ES-I3 (cell line): ENCODE measurements at regions not wholly inside any gene's neighbourhood (a gene's known extent, or its start where the extent isn't known, plus 50 kb on each side); places are given as distances from the start of the nearest gene placed in this dataset.

Source experiments
- H3K36me3 ChIP-seq: 2 replicates; pipeline ENCODE4 v1.6.1; 2013; ENCODE audit warnings: mild to moderate bottlenecking, low read length, control low read depth, moderate library complexity; ENCODE audit not compliant: insufficient read depth
- H3K4me1 ChIP-seq: 2 replicates; pipeline ENCODE4 v1.6.1; 2013; ENCODE audit warnings: mild to moderate bottlenecking, control low read depth, low read length; ENCODE audit not compliant: insufficient read depth
- H3K9ac ChIP-seq: 2 replicates; pipeline ENCODE4 v1.6.1; 2013; ENCODE audit warnings: low read depth, mild to moderate bottlenecking, low read length, moderate library complexity
- H3K9me3 ChIP-seq: 2 replicates; pipeline ENCODE4 v1.6.1; 2013; ENCODE audit warnings: mild to moderate bottlenecking, low read length, moderate library complexity; ENCODE audit not compliant: control insufficient read depth, insufficient read depth

DNA sequence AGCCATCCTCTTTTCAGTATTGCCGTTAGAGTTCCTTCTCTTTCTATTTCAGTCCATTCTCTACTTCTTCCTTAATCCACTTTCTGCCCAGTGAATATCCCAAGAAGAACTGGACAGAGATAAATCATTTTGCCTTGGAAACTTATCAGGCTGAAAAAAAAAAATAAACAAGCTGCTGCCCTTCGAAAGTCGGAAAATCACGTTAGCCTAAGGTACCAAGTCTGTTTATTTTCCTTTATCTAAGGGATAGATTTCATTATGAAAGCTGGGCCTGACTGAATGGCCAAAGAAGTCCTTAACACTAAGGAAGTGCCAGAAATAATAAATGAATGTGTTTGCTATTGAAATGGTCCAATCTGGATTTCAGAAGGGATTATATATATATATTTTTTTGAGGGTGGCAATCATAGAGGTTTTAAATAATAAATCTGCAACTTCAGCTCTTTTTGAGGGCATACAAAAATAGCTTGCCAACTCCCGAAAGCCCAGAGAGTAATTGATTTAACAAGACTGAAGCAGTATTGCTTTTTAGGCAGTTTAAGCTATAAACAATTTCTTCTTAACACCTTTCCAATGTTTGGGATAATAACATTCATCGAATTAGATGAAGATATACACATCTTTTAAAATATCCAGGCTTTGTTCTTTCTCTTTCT, 127.0 kb upstream of the STMND1 start:
- Histone ChIP-seq H3K4me1 (no peaks in the 10 kb centered on the region), H3K9me3 (no peaks in the 10 kb centered on the region), H3K9ac (no peak overlapping the region), H3K36me3 (no peaks in the 10 kb centered on the region)

DNA sequence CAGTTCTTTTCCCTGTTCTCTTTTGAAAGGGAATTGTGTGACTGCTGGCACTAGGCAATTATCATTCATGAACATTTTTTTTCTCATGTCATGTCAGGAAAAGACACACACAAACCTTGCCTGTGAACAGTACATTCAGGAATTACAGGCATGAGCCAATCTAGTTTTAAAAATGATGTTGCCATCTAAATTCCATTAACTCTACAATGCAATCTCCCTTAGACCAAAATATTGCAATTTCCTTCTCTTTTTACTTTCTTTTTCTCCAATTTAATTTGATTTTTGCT, 127.5 kb upstream of the STMND1 start:
- no peaks in the 10 kb centered on the region for H3K4me1 ChIP-seq
- no peaks in the 10 kb centered on the region for H3K36me3 ChIP-seq
- no peak overlapping the region for H3K9ac ChIP-seq
- no peaks in the 10 kb centered on the region for H3K9me3 ChIP-seq

DNA sequence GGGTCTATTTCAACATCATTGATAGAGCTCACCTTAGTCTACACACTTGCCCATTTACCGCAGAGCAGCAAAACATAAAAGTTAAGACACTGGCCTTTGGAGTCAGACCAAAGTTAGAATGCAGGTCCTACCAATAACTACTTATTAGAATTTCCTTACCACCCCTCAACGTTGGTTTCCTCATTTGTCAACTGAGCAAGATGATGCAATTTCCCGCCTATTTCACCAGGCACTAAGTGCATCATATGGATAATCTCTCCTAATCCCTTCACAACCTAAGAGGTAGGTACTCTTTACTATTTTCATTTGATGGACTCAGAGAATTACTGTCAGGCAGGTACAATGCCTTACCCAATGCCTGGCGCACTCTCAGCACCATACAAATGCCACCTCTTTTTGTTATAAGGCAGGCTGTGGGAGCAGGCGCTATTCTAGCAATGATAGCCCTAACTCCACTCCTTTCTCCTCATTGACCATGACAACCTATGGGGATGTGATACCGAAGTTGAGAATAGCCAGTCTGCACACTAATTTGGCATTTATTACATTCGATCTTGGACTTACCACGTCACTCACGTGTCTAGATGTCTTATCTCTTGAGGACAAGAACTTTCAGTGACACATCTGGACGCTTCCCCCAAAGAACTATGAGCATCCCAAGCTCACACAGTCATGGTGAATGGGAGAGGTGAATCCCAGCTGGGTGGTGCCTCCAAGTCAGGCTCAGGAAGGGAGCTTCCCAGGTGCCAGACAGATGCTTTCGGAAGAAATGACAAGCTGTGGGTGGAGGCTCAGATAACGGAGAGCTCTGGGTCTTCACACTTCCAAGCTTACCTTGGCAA, 128.1 kb upstream of the STMND1 start:
- H3K9me3 ChIP-seq, result no peaks in the 10 kb centered on the region
- no peaks in the 10 kb centered on the region for H3K4me1 ChIP-seq
- H3K9ac ChIP-seq, result no peak overlapping the region
- no peaks in the 10 kb centered on the region for H3K36me3 ChIP-seq

DNA sequence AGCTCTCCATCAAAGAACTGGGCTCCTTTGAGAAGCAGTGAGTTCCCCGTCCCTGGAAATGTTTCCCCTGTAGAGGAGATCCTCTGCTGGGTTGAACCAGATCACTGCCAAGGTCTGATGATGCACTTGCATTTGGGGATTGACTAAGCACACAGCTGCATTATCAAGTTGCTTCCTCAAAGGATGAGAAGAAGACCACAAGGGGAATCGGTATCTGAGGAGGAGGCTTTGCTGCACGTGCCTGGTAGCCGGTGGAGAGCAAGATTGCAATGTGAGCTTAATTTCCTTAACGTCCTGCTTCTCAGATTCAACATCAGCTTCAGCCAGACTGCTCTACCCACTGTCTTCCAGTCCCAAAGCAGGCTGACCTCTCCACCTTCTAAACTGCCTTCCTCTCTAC, 128.8 kb upstream of the STMND1 start:
- no peaks in the 10 kb centered on the region for H3K4me1 ChIP-seq
- no peak overlapping the region for H3K9ac ChIP-seq
- H3K36me3 ChIP-seq, result no peaks in the 10 kb centered on the region
- no peaks in the 10 kb centered on the region for H3K9me3 ChIP-seq

DNA sequence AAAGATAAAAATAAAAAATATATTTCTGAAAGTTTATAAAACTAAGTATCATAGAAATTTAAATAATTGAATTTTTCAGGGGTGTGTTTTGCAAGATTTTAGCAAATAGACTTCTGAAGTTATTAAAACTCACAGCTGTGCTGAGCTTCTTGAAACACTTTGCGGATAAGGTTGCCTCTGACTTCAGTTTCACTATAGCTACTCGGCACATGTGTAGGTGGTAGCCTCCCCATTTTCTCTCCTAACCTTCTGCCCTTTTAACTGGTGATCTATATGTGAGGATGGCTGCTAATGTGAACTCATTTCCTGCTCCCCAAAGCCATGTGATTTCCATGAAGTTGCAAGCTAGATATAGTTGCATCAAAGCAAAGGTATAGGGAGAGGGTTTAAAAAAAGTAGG, 129.3 kb upstream of the STMND1 start:
- H3K4me1 ChIP-seq, result no peaks in the 10 kb centered on the region
- no peaks in the 10 kb centered on the region for H3K9me3 ChIP-seq
- no peaks in the 10 kb centered on the region for H3K36me3 ChIP-seq
- no peak overlapping the region for H3K9ac ChIP-seq

DNA sequence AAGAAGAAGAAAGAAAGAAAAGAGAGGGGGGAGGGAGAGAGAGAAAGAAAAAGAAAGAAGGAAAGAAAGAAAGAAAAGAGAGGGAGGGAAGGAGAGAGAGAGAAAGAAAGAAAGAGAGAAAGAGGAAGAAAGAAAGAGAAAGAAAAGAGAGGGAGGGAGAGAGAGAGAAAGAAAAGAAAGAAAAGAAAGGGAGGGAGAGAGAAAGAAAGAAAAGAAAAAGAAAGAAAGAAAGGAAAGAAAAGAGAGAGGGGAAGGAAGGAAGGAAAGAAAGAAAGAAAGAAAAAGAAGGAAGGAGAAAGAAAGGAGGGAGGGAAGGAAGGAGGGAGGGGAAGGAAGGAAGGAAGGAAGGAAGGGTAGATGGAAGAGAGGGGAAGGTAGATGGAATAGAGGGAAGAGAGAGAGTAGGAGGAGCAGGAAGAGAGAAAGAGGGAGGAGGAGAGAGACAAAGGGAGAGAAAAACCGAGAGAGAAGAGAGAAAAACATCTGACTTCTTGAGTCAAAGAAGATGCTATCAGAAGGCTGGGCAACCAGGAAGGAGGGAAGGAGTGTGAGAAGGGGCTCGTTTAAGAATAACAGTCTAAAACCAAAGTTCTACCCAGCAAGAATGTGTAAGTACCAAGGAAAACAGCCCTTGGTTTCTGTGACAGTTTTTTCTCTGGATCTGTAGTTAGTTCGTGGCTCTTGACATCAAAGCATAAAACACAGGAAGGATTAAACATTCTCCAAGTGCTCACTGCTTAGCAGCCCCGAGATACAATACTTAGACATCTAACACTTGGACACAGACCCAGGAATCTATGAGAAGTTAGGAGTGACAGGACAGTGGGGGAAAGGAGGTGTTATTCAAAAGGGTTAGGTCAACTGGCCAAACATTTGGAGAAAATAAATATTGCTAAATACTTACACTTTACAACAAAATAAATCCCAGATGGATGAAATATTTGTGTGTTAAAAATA, 131.9 kb upstream of the STMND1 start:
- no peaks in the 10 kb centered on the region for H3K36me3 ChIP-seq
- H3K9ac ChIP-seq, result no peak overlapping the region
- H3K9me3 ChIP-seq, result no peaks in the 10 kb centered on the region
- H3K4me1 ChIP-seq, result peaks cover 7% of the 10 kb centered on the region; the same call in 1 of the 2 replicates

DNA sequence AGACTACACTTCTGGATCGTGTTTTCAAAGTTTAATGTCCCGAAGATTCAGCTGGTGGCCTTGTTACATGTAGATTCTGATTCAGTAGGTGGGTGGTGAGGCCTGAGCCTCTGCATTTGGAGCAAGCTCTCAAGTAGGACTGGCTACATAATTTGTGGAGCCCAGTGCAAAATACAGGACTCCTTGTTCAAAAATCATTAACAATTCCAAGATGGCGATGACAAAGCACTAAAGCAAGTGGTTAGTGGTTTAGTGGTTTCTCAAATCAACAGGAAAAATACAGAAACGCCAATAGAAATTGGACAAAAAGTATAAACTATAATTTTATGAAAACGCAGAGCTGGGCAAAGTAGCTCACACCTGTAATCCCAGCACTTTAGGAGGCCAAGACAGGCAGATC, 133.7 kb upstream of the STMND1 start:
- Histone ChIP-seq H3K9ac (no peak overlapping the region), H3K4me1 (peaks cover 11% of the 10 kb centered on the region), H3K36me3 (no peaks in the 10 kb centered on the region), H3K9me3 (no peaks in the 10 kb centered on the region)

DNA sequence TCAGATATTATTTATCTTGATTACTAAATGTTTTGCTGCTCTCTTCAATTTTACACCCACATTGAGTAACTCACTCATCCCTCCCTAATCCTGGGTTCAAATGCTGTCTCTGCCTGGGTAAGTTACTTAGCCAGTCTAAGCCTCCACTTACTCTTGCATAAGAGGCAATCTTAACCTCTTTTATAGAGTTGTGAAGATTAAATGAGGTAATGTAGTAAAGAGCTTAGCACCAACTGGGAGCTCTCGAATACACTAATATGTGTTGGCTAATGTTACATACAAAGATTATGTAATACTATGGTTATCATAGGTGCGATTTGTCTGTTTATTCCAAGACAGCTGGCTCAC, 134.4 kb upstream of the STMND1 start:
- H3K36me3 ChIP-seq, result no peaks in the 10 kb centered on the region
- H3K4me1 ChIP-seq, result peaks cover 11% of the 10 kb centered on the region
- H3K9me3 ChIP-seq, result no peaks in the 10 kb centered on the region
- H3K9ac ChIP-seq, result no peak overlapping the region

DNA sequence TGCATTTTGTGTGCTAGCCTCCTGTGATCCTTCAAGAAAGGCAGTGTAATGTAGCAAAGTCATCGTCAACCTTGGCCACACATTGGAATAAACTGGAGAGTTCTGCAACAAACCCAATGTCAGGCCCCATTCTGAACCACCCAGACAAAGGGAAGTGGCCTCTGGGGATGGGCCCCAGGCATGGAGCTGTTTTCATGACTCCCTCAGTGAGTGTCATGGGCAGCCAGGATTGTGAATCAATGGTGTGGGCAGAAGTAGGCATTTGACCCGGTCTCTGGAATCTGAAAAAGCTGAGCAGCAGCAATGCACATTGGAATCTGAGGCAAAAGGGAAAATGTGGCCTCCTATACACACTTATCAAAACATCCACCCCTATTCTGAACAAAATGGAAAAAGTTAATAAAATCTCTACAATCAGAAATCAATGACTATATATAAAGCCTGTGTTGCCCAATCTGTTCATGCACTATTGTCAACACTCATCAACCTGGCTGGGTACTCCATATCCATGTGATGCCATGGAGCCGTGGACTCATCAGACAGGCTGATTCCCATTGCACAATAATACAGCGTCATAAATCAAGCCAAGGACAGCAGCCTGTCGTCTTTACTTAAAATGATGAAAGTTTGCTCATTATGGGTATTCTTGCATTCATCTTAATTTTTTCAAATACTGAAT, 134.9 kb upstream of the STMND1 start:
- no peaks in the 10 kb centered on the region for H3K36me3 ChIP-seq

DNA sequence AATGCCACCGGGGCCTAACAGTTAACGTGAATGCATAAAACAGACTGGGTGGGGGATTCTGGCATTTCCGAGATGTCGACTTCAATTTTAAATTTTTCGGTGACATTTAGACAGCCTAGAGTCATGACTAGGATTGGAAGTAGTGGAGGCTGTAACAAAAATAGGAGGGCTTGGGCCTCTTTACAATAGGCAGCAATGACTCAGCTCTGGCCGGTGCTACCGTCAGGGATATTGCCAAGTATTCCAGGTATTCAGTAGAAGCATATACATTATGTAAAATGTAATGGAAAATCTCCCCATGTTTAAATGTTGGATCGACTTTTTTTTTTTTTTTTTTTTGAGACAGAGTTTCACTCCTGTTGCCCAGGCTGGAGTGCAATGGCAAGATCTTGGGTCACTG, 136.2 kb upstream of the STMND1 start:
- Histone ChIP-seq H3K9me3 (no peaks in the 10 kb centered on the region), H3K9ac (no peak overlapping the region), H3K4me1 (peaks cover 11% of the 10 kb centered on the region), H3K36me3 (no peaks in the 10 kb centered on the region)

More for the DNA sequence above, 134.9 kb upstream of the STMND1 start:
- no peak overlapping the region for H3K9ac ChIP-seq
- peaks cover 11% of the 10 kb centered on the region for H3K4me1 ChIP-seq
- no peaks in the 10 kb centered on the region for H3K9me3 ChIP-seq

DNA sequence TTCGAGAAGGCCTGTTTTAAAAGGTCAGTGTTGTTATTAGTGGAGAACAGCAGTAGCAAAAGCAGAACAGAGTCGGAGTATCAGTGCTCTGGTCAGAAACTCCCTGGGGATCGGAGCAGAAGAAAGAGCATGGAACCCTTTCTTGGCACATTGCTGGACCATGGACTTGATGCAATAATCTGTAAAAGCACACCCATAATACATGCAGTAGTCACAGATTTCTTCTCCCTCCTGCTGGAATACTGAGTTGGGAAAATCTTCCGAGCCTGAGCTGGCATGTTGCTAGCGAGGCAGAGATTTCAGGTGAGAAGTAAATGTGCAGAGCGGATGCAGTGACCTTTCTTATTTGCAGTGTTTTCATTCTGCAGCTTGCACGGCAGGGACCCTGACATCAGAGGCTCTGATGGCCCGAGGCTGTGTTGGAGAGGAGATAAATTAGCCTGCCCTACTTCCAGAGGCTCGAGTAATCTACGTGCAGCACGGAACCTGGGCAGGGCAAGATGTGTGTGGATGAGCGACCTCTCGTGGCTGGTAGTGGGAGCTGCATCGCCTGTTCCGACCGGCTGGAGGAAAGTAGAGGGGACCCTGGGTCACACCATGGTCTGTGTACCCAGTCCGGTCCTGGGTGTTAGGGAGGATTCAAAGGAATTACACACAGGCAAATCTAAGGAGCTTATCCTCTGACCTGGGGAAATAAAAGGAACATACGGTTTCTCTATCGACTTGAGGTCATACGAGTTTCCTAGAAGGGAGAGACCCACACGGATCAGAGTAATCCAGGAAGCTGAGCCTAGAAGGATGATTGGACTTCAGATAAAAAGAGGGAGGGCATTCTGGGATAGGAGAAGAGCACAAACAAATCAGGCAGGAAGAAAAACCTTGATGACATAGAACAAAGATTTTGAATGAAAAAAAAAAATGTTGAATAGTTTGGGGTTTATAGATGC, 137.0 kb upstream of the STMND1 start:
- Histone ChIP-seq H3K9me3 (no peaks in the 10 kb centered on the region), H3K9ac (peak overlapping the region; percentile 36; the same call in 1 of the 2 replicates), H3K36me3 (no peaks in the 10 kb centered on the region), H3K4me1 (peaks cover 11% of the 10 kb centered on the region)

DNA sequence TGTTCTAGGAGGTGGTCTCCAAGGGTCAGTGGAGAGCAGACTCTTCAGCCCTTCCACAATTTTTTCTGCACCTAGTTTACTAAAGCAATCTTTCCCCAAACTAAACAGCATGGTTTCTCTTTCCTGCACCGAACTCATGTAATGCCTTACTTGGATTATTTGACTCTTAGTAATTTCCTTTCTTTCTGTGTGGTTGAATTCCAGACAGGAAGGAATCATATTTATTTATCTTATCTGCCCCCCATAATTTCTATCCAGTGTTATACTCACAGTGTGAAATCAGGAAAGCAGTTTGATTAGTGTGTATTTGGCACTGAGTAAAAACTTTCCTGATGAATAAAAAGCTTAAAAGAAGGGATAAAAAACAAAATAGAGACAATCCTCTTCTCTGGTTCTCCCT, 140.3 kb upstream of the STMND1 start:
- Histone ChIP-seq H3K4me1 (peaks cover 11% of the 10 kb centered on the region), H3K36me3 (no peaks in the 10 kb centered on the region), H3K9me3 (no peaks in the 10 kb centered on the region), H3K9ac (no peak overlapping the region)

DNA sequence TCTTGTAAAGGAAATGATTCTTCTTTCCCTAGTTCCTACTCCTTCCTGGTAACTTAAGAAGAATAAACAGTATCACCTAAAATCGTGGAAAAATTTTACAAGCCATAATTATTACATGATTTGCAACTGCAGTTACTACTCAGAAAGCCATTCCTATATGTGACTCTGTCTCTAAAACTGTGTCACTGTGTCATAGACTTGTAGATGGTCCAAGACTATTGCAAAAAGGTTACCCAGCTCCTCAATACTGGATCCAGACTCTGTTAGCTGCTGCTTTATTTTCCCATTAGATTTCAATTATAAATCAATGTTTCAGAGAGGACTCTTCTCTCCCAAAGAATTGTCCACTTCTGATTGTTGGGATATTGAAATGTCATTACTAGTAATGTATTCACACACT, 142.1 kb upstream of the STMND1 start:
- H3K9me3 ChIP-seq, result no peaks in the 10 kb centered on the region
- no peak overlapping the region for H3K9ac ChIP-seq
- no peaks in the 10 kb centered on the region for H3K36me3 ChIP-seq
- H3K4me1 ChIP-seq, result peaks cover 4% of the 10 kb centered on the region
